GM04504 (cell line): ENCODE measurements at regions not wholly inside any gene's neighbourhood (a gene's known extent, or its start where the extent isn't known, plus 50 kb on each side); places are given as distances from the start of the nearest gene placed in this dataset.

ENCODE experiments used
- DNase-seq: peaks from one replicate; pipeline ENCODE4 v3.0.0-alpha.2; 2012; ENCODE audit warnings: low read depth

GRCh38 chr12:62130834-62131552 is 129.2 kb upstream of the USP15 start:
- no peak for DNase-seq

- no peak for DNase-seq
Observed at GRCh38 chr12:62133440-62133839, 126.8 kb upstream of the USP15 start.

GRCh38 chr12:62135553-62136200 is 124.5 kb upstream of the USP15 start:
- DNase-seq = no peak

GRCh38 chr12:62136496-62136895 is 123.7 kb upstream of the USP15 start:
- DNase-seq = no peak

GRCh38 chr12:62138527-62138926 is 121.7 kb upstream of the USP15 start:
- no peak for DNase-seq

GRCh38 chr12:62146318-62146717 is 113.9 kb upstream of the USP15 start:
- DNase-seq = no peak

GRCh38 chr12:62158013-62158412 is 102.2 kb upstream of the USP15 start:
- no peak for DNase-seq

GRCh38 chr12:62158461-62159360 is 101.5 kb upstream of the USP15 start:
- DNase-seq = no peak

GRCh38 chr12:62162214-62162613 is 98.0 kb upstream of the USP15 start:
- DNase-seq = no peak

- no peak for DNase-seq
Observed at GRCh38 chr12:62163368-62163767, 96.8 kb upstream of the USP15 start.

- no peak for DNase-seq
Observed at GRCh38 chr12:62164036-62164435, 96.2 kb upstream of the USP15 start.

GRCh38 chr12:62166525-62166924 is 93.7 kb upstream of the USP15 start:
- DNase-seq = peak; percentile 47

- no peak for DNase-seq
Observed at GRCh38 chr12:62168411-62168810, 91.8 kb upstream of the USP15 start.

- no peak for DNase-seq
Observed at GRCh38 chr12:62170241-62170640, 90.0 kb upstream of the USP15 start.

- DNase-seq = no peak
Observed at GRCh38 chr12:62190689-62191490, 69.3 kb upstream of the USP15 start.

- DNase-seq = no peak
Observed at GRCh38 chr12:62191491-62192179, 68.6 kb upstream of the USP15 start.

- DNase-seq = peak; percentile 68
Observed at GRCh38 chr12:62192180-62192902, 67.9 kb upstream of the USP15 start.

- no peak for DNase-seq
Observed at GRCh38 chr12:62192903-62193250, 67.3 kb upstream of the USP15 start.

GRCh38 chr12:62194031-62194430 is 66.2 kb upstream of the USP15 start:
- no peak for DNase-seq

- DNase-seq = no peak
Observed at GRCh38 chr12:62194616-62195015, 65.6 kb upstream of the USP15 start.

- DNase-seq = no peak
Observed at GRCh38 chr12:62196146-62196545, 64.1 kb upstream of the USP15 start.
